NCI-H1694 treated with DMSO at 0.1 percent for 48 hours (cell line): ENCODE measurements at regions not wholly inside any gene's neighbourhood (a gene's known extent, or its start where the extent isn't known, plus 50 kb on each side); places are given as distances from the start of the nearest gene placed in this dataset.
A peak's percentile ranks its signal among the peaks of the same experiment; 100 is the strongest.

Experiments
- DNase-seq: peaks from one replicate; lab custom pipeline; 2025; lab: John Stamatoyannopoulos, UW

DNA sequence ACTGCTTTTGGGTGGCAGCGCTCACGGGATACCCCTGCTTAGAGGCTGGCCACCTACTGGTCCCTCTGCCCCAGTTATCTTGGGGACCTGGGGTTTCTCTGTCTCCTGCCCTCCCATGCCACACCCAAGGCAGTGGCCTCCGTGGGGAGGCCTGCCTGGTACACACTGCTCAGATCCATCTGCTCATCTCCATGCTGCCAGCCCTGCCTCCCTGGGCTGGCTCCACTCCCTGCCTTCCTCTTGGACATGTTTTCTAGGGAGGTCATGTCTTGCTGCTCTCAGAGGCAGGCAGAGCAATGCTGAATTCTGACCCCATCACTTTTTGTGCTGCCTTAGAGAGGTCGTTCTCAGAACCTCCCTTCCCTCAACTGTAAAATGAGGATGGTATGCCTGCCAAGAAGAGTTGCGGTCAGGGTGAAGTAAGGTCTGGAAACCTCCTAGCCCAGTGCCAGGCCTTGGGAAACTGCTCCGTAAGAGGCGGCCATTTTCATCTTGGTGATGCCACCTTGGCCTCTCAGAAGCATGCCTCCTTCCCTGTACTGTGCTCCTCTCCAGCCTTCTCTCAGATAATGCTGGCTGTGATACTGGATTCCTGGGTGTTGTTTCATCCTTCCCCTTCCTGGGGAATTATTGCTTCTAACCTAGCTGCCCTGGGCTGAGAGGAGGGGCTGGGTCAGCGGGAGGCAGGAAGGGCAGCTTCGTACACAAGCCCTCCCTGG is 186.4 kb upstream of the ZBED5 start:
- DNase-seq = peak; percentile 2

DNA sequence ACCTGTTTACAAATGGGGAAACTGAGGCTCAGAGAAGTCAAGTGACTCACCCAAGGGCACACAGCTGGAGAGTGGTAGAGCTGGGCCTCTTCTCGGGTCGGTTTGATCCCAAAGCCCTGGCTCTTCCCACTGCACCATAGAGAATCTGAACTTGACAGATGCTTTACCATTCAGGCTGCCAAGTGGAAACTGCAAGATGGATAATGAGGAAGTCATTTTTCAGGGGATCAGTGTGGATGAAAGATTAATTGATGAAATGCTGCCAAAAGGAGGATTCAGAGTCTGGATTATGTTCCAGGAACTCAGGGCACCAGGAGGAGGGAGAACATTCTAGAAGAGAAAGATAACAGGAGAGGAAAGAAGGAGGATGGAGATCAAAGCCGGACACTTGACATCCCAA is 185.9 kb upstream of the ZBED5 start:
- peak; percentile 34 for DNase-seq

DNA sequence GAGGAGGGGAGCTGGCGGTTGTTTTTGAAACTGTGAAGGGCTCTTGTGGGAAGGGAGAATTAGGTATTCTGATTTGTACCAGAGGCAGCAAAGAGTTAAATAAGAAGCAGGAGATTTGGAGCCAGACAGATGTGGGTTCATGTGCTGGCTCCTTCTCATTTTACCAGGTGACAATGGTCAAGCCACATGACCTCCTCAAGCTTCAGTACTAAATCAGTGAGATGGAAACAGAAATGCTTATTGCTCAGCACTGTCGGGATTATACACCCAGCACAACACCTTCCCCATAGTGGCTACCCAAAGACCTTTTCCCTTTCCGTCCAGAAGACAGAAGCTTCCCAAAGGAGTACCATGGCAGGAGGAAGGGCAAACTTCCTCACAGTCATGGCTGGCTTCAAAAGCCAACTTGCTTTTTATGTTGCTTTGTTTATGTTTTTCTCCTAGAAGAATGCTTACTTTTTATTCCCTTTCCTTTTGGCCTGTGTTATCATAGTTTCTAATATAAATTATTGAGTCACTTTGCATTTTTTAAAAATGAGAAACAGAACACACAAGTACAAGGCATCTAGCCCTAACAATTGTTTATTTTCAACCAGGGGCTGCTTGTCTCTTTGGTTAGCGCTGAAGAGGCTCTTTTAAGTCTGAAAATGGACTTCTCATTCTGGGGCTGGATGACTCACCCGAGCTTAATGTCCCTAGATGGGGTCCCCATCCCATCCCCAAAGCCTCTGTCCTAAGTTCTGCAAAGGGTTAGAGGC is 181.5 kb upstream of the ZBED5 start:
- DNase-seq = no peak

DNA sequence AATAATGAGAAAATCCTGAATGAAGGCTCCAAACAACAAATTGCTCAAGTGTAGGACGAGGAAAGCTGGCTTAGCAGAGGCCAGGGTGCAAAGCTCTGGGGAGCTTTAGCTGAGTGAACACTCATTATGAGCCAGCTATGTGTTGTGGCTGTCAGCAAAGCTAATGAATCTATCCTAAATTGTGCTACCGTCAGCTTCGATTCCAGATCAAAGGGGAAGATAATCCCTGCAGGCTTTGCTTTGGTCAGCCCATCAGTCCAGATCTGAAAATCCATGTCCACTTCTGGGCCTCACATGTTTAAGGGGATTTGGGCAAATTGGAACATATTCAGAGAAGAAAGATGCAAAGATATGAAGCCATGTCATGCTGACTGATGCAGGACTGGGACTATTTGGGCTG is 180.9 kb upstream of the ZBED5 start:
- no peak for DNase-seq

DNA sequence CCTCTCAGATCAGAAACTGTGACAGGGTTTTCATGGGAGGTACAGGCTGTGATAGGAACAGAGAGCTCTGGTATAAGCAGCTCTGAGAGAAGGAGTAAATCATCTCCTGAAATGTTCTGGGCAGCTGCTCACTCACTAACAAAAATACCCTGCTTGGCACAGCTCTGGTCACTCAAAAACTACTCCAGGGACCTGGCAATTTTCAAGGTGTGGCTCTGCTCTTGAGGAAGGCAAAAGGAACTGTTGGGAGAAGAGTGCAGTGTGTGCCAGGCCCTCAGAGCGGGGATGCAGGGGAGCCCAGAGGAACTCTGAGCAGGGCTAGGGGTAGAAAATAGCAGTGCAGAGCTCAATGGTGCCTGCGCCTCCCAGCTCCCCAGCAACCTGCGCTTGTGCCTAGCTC is 180.5 kb upstream of the ZBED5 start:
- no peak for DNase-seq

DNA sequence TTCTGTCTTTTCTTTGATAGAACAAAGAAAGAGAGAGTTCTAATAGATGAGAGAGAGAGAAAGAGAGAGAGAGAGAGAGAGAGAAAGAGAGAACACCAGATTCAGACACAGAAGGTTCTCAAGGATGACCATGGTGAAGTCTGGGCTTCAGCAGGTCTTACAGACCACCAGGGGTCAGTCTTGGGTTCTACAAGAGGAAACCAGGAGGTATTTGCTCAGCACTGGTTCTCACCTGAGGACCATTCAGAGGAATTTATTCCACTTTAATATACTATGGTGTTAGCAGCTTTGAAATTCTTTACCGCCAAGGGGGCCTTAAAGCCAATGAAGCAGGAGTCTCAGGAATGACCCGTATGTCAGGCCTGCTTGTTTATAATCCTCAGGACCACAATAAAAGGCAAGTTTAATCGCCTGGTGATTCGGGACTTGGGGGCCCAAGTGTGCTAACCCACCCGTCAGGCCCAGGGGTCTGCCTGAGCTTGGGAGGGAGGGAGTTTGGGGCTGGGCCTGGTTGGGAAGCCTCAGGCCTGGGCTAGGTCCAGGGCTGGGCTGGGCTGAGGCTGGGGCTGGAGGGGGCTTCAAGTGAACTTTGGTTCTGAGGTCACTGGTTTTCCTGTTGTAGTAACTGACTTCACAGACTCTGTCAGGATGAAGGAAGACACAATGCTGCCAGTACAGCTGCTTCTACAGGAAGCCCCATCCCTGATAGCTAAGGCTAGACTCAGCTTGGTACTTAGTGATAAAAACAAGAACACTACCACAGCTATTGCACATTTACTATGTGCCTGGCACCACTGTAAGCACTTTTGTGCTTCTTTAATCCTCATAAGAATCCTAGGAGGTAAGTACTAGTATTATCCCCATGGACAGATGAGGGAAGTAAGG is 179.2 kb upstream of the ZBED5 start:
- peak; percentile 50 for DNase-seq

DNA sequence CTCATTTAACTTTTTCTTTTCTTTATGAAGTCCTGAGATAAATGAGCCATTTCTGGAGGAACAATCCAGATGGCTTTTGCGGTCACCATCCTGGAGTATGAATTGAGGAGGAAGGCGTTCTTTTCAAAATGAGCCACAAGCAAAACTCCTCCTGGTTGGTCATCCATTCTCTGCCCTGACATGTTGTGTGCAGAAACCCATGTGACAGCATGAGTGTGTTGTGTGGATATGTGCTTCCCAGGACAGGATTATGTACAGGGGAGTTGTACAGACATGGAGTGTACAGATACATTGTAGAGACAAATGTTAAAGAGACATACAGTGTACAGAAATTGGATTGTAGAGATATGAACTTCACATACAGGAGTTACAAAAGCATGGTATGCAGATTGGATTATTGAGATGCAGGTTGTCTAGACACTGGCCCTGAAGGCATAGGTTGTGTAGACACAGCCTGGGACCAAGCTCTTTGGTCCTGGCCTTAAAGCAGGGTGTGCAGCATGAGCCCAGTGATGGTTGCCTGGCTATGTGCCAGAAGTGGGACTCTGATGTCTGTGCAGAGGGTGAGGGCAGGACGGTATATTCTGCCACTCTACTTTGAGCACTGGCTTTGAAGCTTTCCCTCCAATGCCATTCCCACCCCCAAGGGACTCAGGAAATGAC is 178.5 kb upstream of the ZBED5 start:
- DNase-seq = no peak

DNA sequence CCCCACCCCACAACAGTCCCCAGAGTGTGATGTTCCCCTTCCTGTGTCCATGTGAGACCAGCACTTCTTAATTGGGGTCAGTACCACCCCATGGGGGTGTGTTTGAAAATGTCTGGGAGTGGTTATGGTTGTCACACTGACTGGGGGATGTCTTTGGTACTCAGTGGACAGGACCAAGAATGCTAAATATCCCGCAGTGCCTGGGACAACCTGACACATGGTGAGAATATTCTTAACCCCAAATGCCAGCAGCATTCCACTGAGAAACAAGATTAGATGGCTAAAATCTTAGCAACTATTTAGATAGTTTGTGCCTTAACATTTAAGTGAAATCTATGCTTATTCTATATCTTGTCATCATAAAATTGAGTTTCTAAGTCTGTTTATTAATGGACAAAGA is 177.5 kb upstream of the ZBED5 start:
- no peak for DNase-seq

DNA sequence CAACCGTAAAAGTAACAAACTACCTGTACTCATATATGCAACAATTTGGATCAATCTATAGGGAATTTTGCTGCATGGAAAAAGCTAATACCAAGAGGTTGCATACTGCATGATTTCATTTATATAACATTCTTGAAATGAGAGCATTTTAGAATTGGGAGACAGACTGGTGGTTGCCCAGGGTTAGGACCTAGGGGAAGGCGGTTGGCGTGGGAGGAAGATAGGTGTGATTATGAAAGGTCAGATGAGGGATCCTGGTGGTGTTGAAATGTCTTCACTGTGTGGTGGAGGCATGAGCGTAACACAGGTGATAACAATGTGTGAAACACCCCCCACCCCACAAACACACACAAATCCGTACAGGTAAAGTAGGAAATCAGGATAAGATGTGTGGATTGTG is 176.6 kb upstream of the ZBED5 start:
- DNase-seq = no peak

DNA sequence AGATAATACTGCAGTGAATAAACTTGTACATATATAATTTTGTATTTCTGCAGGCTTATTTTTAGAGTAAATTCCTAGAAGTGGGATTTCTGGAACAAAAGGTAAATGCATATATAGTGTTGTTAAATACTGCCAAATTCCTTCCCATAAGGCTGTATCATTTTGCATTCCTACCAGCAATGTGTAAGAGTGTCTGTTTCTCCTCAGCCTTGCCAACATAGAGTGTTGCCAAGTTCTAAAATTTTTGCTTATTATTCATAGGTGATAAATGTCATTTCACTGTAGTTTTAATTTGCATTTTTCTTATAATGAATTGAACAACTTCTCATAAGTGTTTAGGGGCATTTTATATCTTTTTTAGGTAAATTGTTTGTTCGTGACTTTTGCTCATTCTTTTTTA is 174.2 kb upstream of the ZBED5 start:
- DNase-seq = no peak

DNA sequence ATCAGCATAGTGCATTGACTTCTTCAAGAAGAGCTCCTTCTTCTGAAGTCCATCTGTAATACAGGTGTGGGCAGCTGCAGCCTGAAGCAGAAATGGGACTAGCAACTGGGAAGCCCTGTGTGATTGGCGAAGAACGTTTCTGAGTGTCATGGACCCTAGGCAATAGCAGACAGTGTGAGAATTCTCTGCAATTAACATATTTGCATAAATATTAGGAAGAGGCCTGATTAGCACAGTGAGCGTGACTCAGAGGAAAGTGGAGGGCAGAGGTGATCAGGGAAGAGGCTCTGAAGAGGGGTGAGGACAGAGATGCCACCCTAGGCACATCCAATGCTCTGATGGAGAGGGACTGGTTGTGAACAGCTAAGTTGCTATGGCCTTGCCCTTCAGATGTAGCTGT is 171.2 kb upstream of the ZBED5 start:
- no peak for DNase-seq

DNA sequence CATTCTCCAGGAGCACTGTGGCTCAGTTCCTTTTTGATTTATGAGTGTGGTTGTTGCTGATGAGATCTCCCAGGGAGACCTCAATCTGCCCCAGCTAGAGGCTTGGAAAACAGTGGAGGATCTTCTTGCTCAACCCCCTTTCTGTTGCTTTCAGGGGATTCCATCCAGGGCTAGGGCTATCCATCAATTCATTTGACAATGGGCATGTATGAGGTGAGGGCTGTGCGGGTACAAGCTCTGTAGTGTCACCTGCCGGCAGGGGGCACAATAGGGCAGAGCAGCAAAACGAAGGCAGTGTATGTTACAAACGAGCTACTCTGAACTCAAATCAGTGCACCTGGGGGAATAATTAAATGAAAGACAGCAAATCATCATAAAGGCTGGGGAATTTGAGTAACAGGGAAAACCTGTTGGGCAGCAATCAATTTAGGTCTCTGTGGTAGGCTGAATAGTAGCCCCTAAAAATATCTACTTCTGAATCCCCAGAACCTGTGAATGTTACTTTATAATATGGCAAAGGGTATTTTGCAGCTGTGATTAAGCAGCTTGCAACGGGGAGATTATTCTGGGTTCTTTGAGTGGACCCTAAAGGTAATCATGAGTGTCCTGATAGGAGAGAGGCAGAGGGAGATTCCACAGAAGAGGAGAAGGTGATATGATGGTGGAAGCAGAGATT is 170.3 kb upstream of the ZBED5 start:
- peak; percentile 49 for DNase-seq

DNA sequence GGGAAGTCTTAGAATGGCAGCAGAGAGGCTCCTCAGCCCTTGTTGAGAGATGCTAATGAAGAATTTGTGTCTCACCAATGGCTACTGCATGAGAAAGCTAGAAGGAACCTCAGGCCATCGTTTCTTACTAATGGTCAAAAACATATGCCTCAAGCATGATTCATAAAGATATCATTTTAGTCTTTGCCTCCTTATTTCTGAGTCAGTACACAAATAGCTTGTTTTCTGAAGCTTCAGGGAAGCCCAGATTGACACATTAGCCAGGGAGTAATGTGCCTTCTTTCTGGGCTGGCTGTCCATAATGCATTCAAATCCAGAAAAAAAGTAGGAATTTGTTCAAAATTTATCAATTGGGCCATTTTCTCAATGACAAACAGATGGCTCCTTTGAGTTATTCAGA is 169.4 kb upstream of the ZBED5 start:
- DNase-seq = no peak

DNA sequence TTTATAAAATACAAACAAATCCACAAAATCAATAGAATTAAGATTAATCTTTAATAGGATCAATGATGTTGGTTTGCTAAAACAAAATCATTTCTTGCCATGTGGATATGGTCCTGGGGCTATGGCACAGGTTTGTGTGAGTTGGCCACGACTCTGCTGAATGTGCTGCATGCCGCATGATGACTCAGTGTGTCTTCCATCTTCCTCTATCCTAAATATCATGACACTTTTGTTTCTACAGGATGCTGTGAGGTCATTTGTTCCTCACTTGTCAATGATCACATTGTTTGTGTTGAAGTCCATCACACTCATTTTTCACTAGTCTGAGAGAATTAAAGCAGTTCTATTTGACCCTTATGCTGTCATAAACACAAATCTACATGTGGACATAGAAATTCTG is 167.2 kb upstream of the ZBED5 start:
- no peak for DNase-seq

DNA sequence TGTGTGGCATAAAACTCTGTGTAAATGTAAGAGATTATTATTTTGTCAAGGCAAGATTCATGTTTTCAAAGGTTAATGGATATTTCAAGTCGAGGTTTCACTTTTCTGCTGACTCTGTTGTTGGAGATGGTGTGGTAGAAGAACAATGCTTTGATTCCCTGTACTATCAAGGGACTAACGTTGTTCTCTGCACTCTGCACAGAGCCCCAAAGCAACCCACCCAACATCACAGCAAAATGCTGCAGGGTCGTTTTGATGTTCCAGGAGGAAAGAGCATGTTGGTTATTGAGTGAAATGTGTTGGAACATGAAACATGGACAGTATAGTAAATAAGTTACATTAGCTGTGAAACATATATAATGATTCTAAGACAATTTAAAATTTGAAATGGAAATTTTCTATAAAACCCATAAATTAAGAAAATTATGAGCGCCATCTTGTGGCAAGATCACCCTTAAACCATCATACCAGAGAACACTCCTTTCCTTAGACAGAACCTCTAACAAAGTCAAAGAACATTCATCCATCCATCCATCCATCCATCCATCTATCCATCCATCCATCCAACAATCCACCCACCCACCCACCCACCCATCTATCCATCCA is 164.4 kb upstream of the ZBED5 start:
- DNase-seq = peak; percentile 29

DNA sequence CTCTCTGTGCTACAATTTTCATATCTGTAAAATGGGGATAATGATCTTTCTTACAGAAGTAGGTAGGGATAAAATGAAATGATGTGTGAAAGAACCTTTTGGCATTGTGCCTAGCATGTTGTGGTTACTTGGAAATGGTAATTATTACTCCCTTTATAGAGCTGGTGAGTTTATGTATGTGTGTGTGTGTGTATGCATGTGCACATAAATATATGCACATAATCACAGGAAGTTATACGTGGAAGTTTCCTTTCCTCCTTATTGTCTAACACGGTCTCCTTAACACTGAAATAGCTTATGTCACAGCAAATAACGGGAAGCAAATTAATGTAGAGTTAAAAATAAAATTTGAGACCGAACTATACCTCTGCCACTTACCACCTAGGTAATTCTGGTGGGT is 163.7 kb upstream of the ZBED5 start:
- no peak for DNase-seq

DNA sequence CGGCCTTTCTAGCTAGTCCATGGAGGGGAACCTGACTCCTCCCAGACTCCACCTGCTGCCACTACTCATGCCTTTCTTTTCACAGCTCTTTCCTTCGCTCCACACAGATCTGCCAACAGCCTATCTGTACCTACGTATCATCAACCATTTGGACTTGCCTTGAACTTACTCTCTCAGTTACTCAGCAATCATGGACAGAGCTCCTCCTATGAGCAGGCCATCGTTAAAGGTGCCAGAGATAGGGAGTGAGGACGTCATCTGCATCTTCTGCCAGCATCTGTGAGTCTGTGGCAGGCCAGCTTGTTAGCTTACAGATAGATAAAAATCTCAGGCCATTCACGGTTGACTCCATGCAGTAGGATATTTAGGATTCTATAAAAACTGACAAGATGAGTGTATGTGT is 162.9 kb upstream of the ZBED5 start:
- DNase-seq = no peak

DNA sequence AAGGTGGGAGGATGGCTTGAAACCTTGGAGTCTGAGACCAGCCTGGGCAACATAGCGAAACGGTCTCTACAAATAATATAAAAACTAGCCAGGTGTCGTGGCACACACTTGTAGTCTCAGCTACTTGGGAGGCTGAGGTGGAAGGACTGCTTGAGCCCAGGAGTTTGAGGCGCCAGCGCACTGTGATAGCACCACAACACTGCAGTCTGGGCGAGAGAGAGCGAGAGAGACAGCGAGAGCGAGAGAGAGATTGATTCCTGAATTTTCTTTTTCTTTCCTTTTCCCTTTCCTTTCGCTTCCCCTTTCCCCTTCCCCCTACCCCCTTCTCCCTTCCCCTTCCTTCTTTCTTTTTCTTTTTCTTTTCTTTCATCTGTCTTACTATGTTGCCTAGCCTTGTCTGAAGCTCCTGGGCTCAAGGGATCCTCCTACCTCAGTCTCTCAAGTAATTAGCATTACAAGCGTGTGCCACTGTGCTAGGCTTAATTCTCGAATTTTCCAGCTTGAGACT is 162.4 kb upstream of the ZBED5 start:
- no peak for DNase-seq

DNA sequence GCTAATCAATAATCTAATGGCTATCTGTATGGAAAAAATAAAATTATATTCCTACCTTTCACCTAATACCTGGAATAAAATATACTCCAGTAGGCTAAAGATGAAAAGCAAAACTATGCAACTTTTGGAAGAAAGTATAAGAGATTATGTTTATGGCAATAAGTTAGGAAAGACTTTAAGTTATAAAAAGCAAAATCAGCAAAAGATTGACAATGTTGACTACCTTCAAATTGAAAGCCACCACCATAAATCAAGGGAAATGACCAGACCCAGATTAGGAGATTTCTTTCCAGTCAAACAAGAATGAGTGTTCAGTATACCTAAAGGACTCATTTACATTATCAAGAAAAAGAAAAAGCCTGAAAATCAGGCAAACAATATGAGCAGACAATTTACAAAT is 159.1 kb upstream of the ZBED5 start:
- DNase-seq = no peak

DNA sequence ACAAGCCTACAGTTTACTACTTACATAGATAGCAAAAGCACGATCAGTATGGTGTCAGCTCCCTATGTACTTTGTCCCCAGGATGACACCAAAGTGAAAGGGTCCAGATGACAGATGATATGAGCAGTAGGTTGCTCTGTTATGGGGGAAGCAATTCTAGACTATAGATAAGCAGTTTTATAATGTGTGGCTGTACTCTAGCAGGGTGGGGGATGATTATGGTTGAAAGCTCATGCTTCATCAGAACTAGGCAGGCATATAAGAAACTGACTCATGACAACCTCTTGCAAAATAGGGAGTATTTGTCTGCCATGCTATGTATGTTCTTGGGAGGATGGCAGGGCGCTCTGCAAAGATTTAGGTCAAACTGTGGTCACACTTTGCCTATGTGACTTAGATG is 158.2 kb upstream of the ZBED5 start:
- DNase-seq = no peak

DNA sequence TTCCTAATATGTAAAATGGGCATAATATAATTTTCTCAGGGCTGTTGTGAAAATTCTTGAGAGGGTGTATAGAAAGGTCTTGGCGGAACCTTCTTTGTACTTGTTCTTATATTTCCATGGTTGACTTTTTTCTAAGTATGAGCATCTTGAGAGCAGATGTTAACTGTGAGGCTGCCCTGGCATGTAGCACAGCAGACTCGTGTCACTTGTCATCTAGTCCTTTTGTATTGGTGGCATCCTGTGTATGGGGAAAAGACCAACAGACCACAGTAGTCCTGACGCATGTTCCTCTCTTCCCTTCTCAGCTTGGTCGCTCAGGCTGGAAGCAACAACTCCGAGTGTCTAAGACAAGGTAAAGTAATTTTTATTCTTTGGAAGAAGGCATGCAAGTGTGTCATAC is 153.8 kb upstream of the ZBED5 start:
- no peak for DNase-seq
